ENCODE measurements at regions not wholly inside any gene's neighbourhood (a gene's known extent, or its start where the extent isn't known, plus 50 kb on each side); places are given as distances from the start of the nearest gene placed in this dataset.

DNA sequence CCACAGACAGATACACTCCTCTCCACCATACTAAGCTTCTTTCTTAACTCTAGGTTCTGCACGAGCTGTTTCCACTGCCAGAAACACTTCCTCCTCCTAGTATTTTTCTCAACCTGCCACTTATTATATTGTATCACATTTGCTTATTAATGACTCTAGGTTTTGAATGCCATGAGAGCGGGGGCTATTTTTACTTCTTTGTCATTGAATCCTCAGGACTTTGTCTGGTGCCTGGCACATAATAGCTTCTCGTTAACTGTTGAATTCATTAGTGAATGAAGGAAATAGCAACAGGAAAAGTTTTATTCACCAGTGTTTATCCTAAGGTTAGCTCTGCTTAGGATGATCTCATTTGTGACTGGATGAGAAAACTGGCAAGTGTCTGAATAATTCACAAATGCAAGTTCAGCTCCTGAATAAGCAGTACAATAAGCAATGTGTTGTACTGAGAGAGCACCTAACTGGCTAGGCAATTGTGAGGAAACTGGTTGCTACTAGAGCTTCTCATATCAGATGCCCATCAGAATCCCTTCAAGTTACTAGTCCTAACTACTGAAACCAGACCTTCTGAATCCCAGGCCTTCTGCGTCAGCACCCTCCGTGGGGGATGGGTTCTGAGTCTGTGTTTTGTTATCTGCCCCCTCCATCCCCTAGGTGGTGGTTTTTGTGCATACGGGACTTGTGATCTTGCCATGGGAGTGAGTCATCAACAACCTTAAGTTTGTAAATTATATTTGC is 92.7 kb downstream of the LSMEM1 start (continued):
- TF ChIP-seq, protein P1, sequence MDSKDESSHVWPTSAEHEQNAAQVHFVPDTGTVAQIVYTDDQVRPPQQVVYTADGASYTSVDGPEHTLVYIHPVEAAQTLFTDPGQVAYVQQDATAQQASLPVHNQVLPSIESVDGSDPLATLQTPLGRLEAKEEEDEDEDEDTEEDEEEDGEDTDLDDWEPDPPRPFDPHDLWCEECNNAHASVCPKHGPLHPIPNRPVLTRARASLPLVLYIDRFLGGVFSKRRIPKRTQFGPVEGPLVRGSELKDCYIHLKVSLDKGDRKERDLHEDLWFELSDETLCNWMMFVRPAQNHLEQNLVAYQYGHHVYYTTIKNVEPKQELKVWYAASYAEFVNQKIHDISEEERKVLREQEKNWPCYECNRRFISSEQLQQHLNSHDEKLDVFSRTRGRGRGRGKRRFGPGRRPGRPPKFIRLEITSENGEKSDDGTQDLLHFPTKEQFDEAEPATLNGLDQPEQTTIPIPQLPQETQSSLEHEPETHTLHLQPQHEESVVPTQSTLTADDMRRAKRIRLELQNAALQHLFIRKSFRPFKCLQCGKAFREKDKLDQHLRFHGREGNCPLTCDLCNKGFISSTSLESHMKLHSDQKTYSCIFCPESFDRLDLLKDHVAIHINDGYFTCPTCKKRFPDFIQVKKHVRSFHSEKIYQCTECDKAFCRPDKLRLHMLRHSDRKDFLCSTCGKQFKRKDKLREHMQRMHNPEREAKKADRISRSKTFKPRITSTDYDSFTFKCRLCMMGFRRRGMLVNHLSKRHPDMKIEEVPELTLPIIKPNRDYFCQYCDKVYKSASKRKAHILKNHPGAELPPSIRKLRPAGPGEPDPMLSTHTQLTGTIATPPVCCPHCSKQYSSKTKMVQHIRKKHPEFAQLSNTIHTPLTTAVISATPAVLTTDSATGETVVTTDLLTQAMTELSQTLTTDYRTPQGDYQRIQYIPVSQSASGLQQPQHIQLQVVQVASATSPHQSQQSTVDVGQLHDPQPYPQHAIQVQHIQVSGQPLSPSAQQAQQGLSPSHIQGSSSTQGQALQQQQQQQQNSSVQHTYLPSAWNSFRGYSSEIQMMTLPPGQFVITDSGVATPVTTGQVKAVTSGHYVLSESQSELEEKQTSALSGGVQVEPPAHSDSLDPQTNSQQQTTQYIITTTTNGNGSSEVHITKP (IDR thresholded peaks at IDR 0.05; ENCODE audit: partially characterized antibody) = no peak
- TF ChIP-seq HDAC6 (IDR thresholded peaks at IDR 0.05; ENCODE audit: low read depth, low read length) = no peak
- TF ChIP-seq POLR3A (IDR thresholded peaks at IDR 0.05; ENCODE audit: borderline replicate concordance, extremely low read depth, insufficient read depth, insufficient read length) = no peak
- TF ChIP-seq ZNF586 (CRISPR knock-in tag; conservative IDR thresholded peaks at IDR 0.05) = no peak
- no peak for TF ChIP-seq HMGXB4 (CRISPR knock-in tag; IDR thresholded peaks at IDR 0.05)
- peak; percentile 87 for TF ChIP-seq KLF16 (IDR thresholded peaks at IDR 0.05)
- no peak for TF ChIP-seq MYBL2 (IDR thresholded peaks at IDR 0.05; ENCODE audit: low read depth)
- TF ChIP-seq MYBL2 (CRISPR knock-in tag; IDR thresholded peaks at IDR 0.05; ENCODE audit: borderline replicate concordance) = no peak
- TF ChIP-seq RREB1 (CRISPR knock-in tag; IDR thresholded peaks at IDR 0.05) = peak; percentile 61; the same call in 1 of the 2 replicates
- no peak for TF ChIP-seq PURB (CRISPR knock-in tag; IDR thresholded peaks at IDR 0.05; ENCODE audit: low read depth)
- TF ChIP-seq PCBP1 (IDR thresholded peaks at IDR 0.05; ENCODE audit: low read depth, low read length, poor library complexity, severe bottlenecking) = no peak
- TF ChIP-seq GTF2F1 (IDR thresholded peaks at IDR 0.05; ENCODE audit: low read depth, low read length) = no peak
- no peak for TF ChIP-seq ILK (tag; IDR thresholded peaks at IDR 0.05; ENCODE audit: borderline replicate concordance, low read depth)
- no peak for TF ChIP-seq SNRNP70 (optimal IDR thresholded peaks at IDR 0.05; ENCODE audit: low read depth, low read length)
